Stimulated activated CD4-positive, alpha-beta T cell treated with anti-CD3 and anti-CD28 coated beads, TNF-alpha, amount 100 ng/mL, for 1 hour (primary cell): ENCODE measurements at regions not wholly inside any gene's neighbourhood (a gene's known extent, or its start where the extent isn't known, plus 50 kb on each side); places are given as distances from the start of the nearest gene placed in this dataset.
"Not testable (repeated sequence)": the region's sequence is repeated elsewhere in the genome, so short reads cannot be mapped to it uniquely, and the experiment has no call there.

Source experiments
- DNase-seq, 3 donors: peaks; one replicate each; pipeline ENCODE4 v3.0.0-alpha.2; 2020; ENCODE audit warnings: low read depth in 3 of 3, low spot score in 1 of 3

- no peak for DNase-seq
These were observed 426.7 kb downstream of the MIAT start for GRCh38 chr22:27084130-27084529.

DNA sequence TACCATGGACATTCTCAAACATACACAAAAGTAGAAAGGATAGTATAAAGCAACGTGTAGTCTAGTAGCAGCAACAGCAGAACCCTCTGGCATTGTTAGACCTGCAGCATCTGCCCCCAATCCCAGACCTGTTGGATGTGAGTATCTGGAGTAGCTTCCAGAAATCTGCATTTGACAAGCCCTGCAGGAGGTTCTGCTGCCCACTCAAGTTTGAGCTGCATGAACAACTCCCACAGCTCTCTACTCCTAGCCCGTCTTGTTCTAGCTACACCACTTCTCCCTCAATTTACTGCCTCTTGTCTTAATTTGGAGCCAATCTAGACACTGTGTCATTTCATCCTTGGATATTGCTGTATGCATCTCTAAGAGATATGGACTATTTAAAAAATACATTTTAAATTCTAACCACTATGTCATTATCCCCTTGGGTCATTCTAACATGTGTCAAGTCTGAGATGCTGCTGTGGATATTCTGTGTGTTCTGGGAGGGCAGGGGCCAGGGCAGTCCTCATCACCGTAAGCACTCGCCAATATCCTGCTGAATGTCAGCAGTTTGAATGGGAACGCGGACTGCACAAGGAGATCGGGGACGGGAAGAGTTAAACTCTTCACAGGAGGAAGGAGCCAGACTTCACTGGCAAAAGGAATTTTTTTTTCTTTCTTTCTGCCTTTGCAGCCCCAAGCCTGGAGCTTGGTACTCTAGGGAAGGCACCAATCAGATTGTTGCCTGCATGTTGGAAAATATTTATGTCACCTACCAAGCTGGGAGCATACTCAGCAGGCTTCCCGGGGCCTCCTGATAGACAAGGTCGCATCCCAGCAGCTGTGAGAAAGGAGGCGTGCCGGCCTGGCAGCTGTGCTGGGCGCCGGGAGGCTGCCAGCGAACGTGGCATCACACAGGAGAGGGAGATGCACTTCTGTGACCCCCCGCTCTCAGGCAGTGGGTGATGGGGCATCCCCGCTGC is 429.0 kb downstream of the MIAT start:
- DNase-seq, result no peak

GRCh38 chr22:27087051-27087450 is 429.7 kb downstream of the MIAT start:
- DNase-seq, result no peak

DNA sequence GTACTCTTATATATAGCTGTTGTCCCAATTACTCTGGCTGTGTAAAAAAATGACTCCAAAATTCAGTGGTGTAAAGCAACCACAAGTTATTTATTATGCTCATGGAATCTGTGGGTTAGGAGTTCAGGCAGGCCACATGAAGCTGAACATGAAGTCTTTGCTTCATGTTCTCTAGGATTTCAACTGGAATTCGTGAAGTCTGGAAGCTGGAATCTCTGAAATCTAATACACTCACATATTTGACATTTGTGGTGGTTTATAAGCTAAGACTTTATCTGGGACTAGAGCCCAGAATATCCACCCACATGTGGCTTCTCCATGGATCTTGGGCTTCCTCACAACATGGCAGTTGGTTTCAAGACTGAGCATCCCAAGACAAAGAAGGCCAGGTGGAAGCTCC is 430.6 kb downstream of the MIAT start:
- no peak for DNase-seq

DNA sequence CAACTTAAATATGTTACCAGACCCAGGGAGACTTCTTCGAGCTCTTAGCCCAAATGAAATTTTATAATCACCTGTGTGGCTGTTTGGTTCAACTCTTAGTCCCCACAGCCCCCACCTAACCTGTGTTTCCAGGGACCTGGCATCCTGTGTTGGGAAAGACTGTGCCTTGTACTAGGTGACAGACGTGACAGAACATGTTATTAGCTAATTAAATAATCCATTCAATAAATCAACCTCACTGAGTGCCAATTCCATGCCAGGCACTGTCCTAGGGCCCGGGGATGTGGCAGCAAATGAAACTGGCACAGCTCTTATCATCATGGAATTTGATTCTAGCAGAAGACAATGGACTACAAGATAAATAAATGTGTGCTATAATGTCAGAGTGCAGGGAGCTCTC is 431.9 kb downstream of the MIAT start:
- no peak for DNase-seq

GRCh38 chr22:27090611-27091011 is 433.2 kb downstream of the MIAT start:
- DNase-seq, result no peak

GRCh38 chr22:27093422-27093821 is 436.0 kb downstream of the MIAT start:
- DNase-seq, result no peak

DNA sequence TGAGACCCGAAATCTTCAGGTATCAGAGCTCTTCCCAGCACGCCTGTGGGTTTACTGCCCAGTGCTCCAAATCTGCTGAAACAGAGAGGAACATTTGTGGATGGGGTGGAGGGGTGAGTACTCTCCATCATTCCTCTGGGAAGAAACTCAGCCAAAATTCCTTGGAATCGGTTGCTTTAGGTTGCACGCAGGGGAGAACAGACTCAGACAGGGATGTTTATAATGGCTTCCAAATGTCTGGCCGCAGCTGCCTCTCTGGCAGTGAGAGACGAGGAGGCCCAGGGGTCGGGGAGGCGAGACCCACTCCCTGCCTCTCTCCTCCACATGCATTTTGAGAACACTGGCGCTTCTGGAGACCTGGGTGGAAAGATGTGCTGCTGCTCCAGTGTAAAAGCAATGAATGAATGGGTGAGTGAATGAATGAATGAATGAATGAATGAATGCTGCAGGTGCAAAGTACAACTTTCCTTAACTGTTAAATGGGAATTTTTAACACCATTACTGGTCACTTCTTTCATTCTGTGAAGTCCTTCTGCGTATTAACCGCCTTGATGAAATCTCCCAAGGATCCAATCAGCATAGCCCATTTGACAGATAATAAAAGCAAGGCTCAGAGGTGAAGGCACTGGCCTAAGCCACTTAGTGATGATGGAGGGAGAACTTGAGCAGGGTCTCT is 437.4 kb downstream of the MIAT start:
- DNase-seq, result no peak

DNA sequence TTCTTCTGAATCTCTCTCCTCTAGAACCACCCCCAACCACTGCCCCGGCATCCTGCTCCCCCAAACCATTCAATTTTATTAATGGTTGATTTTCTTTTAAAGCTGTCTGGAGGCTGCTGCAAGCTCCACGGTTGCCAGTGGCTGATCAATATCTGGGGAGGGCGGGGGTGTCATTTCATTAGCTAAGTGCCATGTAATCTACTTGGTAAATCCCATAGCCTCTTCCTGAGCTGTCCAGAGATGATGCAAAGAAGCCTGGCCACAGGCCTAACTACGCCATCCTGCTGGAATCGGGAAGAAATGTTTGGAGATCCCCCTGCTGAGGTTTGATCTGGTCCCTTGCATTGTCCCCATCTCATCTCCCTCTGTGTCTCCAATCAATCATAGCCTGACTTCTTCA is 440.1 kb downstream of the MIAT start:
- no peak for DNase-seq

GRCh38 chr22:27097933-27098332 is 440.5 kb downstream of the MIAT start:
- DNase-seq, result no peak

- no peak for DNase-seq
These were observed 442.7 kb downstream of the MIAT start for GRCh38 chr22:27099946-27100722.

DNA sequence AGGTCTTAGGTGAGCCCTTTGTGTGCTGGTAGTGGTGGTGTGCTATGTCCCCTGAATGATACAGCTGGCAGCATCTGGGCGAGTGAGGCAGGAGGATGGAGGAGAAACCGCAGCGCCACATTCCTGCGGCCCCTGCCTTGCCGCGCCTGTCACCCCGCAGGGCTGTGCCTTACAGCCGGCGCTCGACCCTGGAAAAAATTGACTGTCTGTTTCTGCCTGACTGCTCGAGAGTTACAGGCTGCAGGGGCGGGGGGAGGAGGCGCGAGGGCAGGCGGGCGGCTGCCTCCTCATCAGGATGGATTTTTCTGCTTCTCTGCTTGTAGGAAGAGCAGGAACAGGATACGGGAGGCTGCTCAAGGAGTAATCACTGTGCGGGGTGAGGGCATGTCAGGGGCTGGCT is 443.4 kb downstream of the MIAT start:
- DNase-seq, result no peak

GRCh38 chr22:27101288-27101687 is 443.9 kb downstream of the MIAT start:
- DNase-seq, result no peak

GRCh38 chr22:27104449-27104848 is 447.1 kb downstream of the MIAT start:
- DNase-seq, result no peak

DNA sequence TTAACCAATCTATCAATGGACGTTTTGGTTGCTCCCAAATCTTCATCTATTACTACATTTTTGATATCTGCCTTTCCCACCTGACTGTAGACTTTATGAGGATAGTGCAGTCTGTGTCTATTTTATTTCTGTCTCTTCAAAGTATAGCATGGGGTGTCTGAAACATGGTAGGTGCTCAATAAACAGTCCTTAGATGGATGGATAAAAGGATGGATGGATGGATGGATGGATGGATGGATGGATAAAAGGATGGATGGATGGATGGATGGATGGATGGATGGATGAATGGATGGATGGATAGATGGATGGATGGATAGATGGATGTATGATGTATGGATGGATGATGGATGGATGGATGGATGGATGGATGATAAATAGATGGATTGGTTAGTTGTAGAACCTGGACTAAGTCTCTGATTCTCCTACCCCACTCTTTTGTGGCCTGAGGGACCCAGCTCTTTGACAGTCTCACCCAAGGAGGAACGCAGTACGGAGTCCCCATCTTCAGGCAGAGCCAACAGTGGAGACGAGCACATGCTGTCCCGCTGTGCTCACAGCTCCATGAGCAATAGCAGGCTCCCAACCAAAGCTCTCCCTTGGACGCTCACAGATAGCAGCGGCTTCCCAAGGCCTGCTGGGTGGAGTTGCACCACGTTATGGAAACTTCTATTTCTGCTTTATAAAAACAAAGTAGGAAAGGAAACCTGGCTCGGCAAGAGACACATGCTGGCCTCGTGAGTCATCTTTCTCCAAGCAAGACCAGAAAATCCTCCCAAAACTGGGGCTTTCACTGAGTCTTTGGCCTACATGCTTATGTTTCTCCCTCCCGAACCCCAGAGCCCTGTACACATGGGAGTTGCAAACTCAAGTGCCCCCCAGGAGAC is 448.0 kb downstream of the MIAT start:
- DNase-seq, result no peak

GRCh38 chr22:27106985-27107384 is 449.6 kb downstream of the MIAT start:
- no peak for DNase-seq

- DNase-seq, result no peak
These were observed 450.0 kb downstream of the MIAT start for GRCh38 chr22:27107386-27107785.

DNA sequence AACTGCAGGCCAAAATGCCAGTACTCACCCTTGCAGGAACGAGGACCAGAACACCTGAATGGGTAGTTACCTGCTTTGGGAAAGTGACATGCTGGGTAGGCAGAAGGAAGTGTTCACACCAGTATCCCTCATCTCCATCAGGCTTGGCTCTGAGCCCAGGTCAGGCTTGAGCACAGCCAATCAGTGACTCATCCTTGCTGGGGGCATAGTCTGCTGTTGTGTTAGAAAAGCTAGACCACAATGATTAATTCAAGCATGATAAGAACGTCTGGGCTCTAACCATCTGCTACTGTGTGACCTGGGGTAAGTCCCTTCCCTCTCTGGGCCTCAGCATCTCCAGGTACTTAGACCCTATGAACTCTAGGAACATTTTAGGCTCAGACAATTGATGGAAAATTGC is 450.4 kb downstream of the MIAT start:
- DNase-seq, result no peak

DNA sequence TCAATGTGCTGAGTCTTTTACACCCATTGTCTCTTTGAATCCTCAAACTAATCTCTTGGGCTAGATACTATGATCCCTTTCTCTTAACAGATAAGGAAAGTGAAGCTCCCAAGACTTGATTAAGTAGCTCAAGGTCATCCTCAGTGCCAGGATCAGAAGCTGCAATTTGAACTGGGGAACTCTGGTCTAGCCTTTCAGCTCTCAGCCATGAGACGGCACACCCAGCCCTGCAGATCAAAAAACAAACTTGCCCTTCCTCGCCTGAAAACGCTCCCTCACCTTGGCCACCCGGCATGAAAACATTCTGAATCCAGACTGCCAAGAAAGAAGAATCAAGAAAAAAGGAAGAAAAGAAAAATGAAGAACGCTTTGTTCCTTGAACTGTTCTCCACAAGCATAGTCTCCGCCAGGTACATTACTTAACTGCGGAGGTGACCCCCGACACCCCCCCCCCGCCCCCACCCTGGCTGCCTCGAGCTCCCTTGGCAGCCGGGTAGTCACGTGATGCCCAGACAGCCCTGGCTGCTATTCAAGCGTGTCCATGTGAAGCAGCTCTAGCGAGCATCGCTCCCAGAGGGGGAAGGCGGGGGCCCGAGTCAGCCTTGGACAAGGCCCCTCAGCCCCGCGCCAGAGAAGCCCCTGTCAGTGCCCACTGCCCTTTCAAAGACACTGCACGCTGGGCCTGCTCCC is 451.2 kb downstream of the MIAT start:
- DNase-seq, result no peak

DNA sequence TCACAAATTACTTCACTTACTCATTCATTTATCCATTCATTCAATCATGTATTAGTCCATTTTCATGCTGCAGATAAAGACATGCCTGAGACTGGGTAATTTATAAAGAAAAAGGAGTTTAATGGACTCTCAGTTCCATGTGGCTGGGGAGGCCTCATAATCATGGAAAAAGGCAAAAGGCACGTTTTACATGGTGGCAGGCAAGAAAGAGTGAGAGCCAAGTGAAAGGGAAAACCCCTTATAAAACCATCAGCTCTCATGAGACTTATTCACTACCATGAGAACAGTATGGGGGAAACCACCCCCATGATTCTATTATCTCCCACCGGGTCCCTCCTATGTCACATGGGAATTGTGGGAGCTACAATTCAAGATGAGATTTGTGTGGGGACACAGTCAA is 452.0 kb downstream of the MIAT start:
- not testable (repeated sequence) for DNase-seq
